ENCODE measurements at regions not wholly inside any gene's neighbourhood (a gene's known extent, or its start where the extent isn't known, plus 50 kb on each side); places are given as distances from the start of the nearest gene placed in this dataset.

DNA sequence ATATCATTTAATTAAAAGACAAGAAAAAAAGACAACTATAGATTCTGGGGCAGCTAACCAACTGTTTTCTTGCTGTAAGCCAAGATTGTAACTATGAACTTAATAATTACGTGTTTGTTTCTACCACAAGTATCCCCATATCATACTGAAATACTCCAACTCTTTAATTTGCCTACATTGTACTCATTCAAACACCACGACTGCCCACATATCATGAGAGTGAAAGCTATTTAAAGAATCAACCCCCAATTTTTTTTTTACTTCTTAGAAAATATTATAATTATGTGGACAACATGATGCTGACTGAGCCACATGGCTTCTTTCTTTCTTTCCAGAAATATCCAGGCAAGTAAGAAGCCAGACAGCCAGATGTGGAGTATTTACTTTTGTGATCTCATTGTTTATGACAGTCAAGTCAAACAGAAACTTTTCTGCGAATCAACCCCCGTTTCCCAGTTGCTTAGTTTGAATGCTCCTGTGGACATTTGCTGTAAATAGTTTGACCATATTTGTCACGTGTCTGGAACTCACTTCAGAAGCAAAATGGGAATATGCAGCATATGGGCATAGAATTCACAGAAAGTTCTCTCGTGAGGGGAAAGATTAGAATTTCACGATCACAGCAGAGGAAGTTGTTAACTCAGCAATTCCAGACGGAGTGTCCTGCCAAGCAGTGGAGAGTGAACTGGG is 126.8 kb upstream of the PSMD7 start:
- no peak for DNase-seq

DNA sequence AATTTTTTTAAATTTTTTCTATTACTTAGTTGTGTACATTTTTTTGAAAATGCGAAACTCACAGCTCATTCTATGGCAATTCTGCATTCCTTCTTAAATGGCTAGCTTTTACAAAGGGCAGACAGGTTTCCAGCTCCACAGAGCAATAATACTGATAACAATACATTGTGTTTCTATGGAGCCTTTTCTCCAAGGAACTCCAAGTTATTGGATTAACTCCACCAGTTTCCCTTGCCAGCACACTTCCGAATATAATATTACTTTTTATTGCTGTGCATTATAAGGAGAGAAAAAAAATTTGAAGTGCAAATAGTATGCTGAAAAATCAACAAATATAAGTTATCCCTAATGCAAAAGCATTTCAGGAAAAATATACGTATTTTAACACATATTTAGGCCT is 127.5 kb upstream of the PSMD7 start:
- no peak for DNase-seq

DNA sequence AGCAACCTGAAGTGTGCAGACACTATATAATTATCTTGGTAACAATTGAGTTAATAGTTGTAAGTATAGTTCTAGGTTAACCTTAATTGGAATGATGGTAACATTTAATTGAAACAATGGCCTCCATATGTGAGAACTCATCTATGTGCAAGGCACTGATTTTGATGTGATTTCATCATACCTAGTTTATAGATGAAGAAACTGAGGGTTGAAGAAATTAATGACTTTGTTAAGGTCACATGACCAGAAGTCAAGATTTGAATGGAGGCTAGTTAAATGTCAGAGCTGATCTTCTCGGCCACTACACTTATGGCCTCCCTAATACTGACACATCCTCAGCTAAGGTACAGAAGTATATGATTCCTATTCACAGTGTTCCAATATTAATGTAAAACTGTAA is 128.2 kb upstream of the PSMD7 start:
- no peak for DNase-seq

DNA sequence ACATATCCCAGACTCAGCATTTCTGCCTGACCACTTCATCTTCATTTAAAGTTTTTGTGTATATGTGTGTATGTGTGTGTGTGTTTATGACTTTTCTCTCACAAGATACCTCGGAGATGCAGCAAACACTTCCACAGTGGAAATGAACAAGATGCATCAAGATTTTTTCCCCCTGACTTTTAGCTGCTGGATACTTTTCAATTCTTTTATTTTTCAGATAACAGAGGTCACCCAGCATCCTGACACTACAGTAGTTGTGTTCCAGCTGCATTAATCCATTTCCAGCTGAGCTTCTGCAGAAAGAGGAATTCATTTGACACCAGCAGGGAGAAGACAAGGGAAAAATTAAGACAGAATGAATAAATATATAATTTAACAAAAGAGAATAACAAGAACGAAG is 130.2 kb upstream of the PSMD7 start:
- no peak for DNase-seq

DNA sequence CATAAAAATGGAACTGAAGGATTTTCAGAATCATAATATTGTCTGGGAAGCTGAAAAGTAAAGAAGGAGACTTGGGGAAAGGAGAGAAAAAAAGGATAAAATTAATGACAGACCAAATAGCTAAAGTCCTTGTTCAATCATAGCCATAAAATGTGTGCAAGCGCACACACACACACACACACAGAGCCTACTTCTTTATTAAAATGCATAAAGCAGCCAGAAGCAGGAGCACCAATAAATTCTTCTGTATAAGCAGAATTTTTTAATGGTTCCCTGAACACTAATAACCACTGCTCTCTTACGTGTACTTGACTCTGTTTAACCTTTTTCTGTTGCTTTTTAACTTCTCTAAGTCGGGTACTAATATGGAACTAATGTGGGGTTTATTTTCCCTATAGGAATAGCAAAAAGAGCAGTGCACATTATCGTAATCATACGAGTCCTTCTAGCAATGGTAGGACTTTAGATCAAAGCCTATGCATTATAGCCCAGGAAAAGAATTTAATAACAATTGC is 131.0 kb upstream of the PSMD7 start:
- DNase-seq, result no peak

DNA sequence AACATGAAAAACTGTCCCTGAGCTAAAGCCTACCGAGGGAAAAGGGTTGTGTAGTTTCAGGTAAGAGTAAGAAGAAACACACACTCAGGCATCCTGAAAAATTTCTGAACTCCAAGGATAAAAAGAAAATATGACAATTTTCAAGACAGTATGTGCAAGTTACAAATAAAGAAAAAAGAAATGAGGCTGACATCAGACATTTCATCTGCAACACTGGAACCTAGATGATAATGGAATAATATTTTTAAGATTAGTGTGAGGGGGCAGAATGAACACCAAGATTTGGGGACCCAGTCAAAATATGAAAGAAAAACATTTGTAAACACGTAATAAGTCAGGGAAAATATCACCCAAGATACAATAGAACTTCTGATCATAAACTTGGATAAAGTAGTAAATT is 135.9 kb upstream of the PSMD7 start:
- DNase-seq, result no peak

DNA sequence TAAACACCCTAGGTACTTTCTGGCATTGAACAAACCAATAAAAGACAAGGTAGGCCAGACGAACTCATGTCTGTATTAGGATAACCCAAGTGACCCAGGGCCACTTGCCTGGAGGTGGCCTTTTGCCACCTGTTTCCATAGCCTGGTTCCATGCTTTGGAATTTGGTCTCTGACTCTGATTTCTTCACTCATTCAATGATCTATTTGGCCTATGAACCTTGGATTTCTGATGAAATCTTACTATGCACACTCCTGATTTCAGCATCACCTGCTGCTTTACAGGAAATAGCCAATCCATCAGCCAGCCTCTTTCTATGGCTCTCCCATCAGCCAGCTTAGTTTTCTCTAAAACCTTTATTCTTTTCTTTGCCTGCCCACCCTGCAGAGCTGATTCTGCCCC is 142.8 kb upstream of the PSMD7 start:
- DNase-seq, result no peak

DNA sequence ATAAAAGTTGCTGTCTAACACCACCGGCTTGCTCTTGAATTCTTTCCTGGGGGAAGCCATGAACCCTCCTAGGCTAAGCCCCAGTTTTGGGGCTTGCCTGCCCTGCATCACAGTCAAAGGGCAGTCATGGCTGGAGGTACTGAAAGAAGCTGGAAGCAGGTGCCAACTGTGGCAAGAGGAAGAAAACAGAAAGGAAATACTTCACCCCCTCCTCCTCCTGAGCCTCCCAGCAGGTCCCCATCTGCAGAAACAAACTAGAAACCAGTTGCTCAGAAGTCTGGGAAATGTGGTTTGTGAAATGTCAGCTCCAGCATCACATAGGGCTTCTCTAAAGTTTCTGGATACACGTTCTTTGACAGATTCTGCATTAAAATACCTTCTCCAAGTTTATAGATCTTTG is 150.0 kb upstream of the PSMD7 start:
- DNase-seq, result no peak

DNA sequence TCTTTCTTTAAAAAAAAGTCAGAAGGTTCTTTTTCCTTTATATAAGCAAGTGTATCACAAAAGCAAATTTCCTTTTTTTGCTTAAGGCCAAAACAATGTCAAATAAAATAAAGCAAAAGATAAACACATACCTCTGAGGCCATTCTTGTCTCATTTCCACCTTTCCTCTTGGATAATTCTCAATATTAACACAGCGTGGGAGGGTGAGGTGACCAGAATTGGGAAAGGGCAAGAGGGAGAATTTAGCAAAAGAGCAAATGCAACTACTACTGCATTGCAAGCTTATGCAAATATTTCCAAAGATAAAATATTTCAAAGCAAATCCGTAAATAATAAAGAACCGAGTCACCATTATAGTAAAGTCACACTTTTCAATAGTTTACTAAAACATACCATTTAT is 153.4 kb upstream of the PSMD7 start:
- DNase-seq, result no peak

DNA sequence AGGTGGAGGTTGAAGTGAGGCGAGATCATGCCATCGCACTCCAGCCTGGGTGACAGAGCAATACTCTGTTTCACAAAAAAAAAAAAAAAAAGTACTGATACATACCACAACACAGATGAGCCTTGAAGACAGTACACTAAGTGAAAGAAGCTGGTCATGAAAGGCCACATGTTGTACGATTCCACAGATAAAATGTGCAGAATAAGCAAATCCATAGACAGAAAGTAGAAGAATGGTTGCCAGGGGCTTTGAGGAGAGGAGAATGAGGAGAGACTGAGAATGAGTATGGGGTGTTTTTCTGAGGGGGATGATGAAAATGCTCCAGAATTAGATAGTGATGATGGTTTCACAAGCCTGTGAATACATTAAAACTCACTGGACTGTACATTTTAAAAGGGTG is 155.6 kb upstream of the PSMD7 start:
- no peak for DNase-seq

DNA sequence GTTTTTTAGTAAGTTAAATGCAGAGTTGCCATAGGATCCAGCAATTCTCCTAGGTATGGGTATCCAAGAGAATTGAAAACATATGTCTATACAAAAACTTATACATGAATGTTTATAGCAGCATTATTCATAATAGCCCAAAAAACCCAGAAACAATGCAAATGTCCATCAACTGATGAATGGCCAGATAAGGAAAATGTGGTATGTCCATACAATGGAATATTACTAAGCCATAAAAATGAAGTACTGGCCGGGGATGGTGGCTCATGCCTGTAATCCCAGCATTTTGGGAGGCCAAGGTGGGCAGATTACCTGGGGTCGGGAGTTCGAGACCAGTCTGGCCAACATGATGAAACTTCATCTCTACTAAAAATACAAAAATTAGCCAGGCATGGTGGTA is 156.1 kb upstream of the PSMD7 start:
- DNase-seq, result no peak

DNA sequence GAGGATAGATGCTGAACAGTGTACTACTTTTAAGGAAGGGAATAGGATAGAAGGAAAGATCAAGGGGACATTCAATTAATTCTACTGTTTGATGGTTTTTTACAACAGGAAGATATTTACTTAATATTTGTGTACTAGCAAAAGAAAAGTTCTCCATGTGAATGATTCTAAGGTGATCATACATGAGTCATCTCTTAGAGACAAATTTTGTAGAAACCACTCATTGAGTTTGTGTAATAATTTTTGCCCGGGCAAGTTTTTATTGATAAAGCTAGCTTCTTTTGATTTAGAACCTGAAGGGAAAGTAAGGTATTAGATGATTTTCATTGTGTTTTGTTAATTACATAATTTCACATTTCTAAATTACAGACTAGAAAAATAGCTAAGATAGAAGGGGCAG is 172.8 kb upstream of the PSMD7 start:
- no peak for DNase-seq

DNA sequence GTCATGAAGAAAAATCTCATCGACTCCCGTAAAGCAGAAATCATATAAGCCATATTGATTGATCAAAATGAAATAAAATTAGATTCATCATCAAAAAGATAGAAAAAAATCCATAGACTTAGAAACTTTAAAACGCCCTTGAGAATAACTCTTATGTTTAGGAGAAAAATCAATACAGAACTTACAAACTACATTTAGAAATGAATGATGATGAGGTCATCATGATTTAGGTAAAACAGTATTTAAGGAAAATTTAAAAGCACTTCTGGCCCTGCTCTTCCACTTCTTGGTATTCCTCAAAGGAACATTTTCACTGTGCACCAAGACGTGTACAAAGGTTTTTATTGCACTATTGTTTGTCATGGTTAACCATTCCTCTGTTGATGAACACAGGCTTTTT is 173.4 kb upstream of the PSMD7 start:
- no peak for DNase-seq

DNA sequence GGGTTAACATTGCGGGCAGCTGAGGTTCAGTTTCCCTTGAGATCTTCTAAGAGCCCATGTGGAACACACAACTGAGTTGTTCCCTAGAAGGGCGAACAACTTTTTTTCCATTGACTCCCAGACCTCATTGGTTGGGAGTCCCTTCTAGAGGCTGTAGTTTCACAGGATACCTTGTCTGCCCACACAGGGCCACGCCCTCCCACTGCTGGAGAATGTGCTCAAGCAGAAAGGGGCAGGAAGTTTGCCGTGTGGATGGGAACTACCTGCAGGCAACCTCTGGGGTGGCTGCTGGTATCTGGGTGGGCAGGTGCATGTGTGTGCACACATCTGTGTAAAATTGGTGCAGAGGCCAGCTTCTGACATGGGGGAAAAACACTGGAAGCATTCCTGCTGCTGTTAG is 178.8 kb upstream of the PSMD7 start:
- no peak for DNase-seq

DNA sequence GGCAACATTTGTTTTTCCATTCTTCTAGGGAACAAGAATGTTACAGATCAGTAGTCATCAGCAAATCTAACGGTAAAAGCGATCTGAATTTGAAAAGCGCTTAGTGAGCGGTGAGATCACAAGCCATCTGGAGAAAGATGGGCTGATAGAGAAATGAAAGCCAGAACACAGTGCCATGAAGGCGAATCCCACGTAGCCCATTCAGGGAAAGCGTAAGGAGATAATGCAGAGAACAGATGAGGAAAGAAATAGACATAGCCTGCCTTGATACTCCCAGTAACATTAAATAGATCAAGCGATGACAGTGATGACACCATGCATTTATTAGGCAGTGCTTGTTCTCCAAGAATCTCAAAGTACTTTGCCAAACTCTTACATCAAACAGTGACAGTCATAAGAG is 183.1 kb upstream of the PSMD7 start:
- DNase-seq, result no peak

DNA sequence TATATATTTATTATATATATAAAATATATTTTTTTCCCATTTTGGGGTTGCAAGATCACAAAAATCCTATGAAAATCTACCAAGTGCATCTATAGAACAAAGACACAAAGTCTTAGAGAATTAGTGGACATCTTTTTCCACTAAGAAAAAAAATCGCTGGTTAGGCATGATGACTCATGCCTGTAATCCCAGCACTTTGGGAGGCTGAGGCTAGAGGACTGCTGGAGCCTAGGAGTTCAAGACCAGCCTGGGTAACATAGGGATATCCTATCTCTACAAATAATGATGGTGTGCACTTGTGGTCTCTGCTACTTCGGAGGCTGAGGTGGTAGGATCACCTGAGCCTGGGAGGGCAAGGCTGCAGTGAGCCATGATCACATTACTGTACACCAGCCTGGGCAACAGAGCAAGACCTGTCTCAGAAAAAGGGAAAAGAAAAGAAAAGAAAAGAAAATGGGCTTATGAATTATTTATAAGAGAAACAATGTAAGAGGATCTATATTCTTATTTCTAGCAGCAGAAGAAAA is 185.1 kb upstream of the PSMD7 start:
- no peak for DNase-seq

DNA sequence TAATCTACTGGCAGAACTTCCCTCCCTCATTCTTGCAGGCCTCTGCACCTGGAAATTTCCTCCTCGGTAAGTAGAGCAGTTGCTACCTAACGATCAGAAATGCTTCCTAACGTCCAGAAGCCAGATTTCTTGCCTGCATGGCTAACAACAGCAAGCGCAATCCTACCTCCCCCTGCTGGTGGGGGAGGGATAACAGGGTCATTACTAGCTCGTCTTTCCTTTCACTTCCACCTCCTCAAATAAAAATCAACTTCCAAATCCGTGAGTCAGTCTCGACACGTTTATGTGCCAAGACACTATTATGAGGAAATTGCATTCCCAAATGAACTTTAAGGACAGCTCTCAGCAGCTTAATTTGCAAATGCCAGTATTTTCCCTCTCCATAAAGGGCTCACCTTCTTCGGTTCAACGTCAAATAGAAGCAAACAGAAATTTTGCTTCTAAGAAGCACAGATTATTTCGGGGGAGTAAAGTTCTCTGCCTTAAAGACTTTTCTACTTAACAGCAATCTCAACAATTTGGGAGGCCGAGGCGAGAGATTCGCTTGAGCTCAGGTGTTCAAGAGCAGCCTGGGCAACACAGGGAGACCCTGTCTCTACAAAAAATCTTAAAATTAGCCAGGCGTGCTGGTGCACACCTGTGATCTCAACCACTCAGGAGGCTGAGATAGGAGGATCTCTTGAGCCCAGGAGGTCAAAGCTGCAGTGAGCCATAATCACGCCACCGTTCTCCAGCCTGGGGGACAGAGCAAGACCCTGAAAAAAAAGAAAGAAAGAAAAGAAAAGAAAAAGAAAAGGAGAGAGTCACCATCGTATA is 188.6 kb upstream of the PSMD7 start:
- DNase-seq, result peak; percentile 49

DNA sequence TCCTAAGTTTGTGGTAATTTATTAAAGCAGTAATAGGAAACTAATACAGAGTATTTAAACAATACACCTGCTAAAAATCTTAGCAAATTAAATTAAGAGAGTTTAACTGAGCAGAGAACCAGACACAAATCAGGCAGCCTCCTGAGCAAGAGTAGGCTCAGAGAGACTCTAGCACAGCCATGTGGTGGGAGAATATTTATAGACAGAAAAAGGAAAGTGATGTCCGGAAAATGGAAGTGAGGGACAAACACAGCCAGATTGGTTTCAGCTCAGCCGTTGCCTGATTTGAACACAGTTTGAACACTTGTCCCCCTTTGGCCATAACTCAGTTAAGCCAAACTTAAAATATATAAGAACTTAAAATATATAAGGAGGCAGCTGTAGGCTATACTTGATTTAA is 192.6 kb upstream of the PSMD7 start:
- no peak for DNase-seq

DNA sequence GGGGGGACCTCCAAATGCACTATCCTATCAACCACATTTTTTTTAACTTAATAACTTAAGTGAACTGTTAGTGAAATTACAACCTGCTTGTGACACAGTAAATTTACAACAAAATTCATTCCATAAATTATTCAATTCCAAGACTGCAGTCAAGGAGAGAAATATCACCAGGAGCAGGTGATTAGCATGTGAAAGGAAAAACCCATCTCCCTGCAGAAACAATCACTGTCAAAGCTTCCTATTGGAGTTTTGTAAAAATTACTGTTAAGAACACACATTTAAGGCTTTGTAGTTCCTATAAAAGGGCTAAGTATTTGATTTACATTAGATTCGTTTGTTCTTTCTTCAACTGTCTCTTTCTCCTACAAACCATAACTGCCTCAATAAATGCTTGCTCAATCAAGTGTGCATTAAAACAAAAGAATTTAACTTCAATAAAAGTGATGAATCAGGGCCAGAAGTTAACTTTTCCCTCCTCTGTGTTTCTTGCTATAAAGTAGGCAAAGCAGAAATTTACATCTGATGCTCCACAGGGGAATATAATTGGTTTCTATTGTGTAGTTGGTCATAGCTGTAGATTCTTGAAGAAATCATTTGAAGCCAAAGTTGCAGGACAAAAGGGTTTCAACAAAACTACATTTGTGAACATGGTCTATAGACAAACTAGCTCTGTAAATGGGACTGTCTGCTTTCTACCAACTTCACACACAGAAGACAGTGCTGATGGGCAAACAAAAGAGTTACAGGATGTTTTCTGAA is 195.1 kb upstream of the PSMD7 start:
- no peak for DNase-seq

DNA sequence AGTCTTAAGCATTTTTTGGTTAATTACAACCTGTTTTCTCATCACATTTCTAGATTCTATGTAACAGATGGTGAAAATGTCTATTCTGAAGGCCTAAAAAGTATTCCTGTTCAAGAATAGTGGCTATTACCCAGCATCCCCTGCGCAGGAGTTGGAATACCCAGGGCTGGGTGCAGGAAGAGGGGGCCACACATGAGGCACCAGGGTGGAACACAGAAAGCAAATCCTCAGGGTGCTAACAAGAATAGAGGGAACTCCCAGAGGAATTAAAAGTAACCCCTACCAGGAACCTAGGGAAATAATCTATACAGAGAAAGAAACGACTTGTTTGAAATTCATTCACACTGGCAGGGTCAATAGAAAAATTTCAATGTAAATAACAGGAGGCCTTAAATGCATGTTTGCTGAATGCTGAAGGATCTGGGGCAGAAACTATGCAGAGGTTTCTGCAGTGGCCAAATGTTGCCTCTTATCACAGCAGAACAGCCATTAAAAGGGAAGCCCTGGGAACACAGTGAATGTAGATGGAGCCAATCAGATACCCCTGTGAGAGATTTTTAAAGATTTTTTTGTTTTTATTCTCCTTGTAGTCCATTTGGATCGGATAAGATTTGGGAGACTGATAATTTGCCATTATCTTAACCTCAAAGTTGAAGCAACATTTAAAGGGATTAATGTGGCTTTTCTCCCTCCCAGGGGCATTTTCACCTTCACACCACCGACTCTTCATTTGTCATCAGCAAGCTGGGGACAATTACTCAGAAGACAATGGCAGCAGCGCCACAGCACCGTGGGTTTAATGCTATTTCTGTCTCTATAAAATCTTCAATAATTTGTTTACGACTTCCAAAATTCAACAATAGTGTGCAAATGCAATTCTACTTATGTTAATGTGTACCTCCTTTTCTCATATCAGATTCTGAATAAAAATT is 196.0 kb upstream of the PSMD7 start:
- DNase-seq, result peak; percentile 17

DNA sequence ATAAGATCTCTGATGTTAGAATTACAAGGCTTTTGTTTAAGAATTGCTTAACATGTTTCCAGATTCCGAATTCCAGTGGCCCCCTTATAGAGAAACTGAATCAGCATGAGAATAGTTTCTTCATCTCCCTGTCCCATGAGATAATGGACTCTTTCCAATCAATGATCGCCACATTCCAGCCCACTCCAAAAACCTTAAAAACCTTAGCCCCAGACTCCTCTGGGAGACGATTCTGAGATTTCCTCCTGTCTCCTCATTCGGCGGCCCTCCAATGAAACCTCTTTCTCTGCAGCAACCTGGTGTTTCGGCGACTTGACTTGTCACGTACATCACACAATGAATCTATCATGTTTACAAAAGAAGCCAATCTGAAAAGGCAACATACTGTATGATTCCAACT is 197.1 kb upstream of the PSMD7 start:
- DNase-seq, result no peak

DNA sequence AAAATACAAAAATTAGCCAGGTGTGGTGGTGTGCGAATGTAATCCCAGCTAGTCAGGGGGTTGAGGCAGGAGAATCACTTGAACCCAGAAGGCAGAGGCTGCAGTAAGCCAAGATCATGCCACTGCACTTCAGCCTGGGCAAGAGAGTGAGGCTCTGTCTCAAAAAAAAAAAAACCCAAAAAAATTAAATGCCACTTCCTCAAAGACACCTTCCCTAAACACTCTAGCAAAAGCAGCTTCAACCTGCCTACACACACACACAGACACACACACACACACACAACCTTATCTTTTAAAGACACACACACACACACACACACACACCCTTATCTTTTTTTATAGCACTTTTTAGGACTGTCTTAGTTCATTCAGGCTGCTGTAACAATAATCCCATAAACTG is 201.7 kb upstream of the PSMD7 start:
- DNase-seq, result no peak
